GM12878 (cell line): ENCODE measurements at regions not wholly inside any gene's neighbourhood (a gene's known extent, or its start where the extent isn't known, plus 50 kb on each side); places are given as distances from the start of the nearest gene placed in this dataset.

Experiments
- ATAC-seq: fragments of 200-7000 bp; cut with Tn5 transposase; 3 replicates; pipeline ENCODE4 v1.9.1; 2020; ENCODE audit warnings: mild to moderate bottlenecking, moderate library complexity
- BruUV-seq: library from RNA; stranded (reverse); fragments of 400-500 nt; replicated peaks from 2 replicates; lab custom pipeline; 2021; lab: Mats Ljungman, UMichigan
- CTCF ChIA-PET: fragments of 300-600 bp; sonication (Branson Sonifier 250); formaldehyde crosslinking; extraction: SDS; loops from one replicate; lab custom pipeline; 2021; ENCODE audit warnings: inconsistent platforms; lab: Yijun Ruan, JAX
- POLR2A ChIA-PET: fragments of 350-600 bp; formaldehyde crosslinking; extraction: SDS; loops from one replicate; lab custom pipeline; 2021; ENCODE audit warnings: inconsistent platforms; lab: Charles Lee
- RAD21 ChIA-PET: fragments of 300-600 bp; sonication (Branson Sonifier 250); formaldehyde crosslinking; loops from one replicate; lab custom pipeline; 2023; ENCODE audit warnings: antibody characterized with exemption; ENCODE audit not compliant: unreplicated experiment; lab: Charles Lee
- SMC1A ChIA-PET: fragments of 300-600 bp; sonication (Branson Sonifier 250); formaldehyde crosslinking; loops from one replicate; lab custom pipeline; 2023; ENCODE audit not compliant: unreplicated experiment, uncharacterized antibody; lab: Charles Lee
- DNase-seq: peaks from one replicate; pipeline ENCODE4 v3.0.0-alpha.2; 2011; ENCODE audit warnings: low read depth, low spot score
- FAIRE-seq: peaks from 3 replicates; lab custom pipeline; 2011; peaks lifted over from hg19 to GRCh38; lab: Jason Lieb, UNC
- H2AFZ ChIP-seq: 2 replicates; pipeline ENCODE4 v1.6.0; 2011; ENCODE audit warnings: low read depth, low read length, control low read depth; ENCODE audit not compliant: control insufficient read depth
- H3K27ac ChIP-seq: 2 replicates; pipeline ENCODE4 v1.5.1; 2011; ENCODE audit warnings: control low read depth; ENCODE audit not compliant: control insufficient read depth, insufficient read depth
- H3K27me3 ChIP-seq, 2 experiments: replicated peaks in 1 of 2; 2 replicates each; pipeline versions ENCODE4 v1.6.0 to v1.6.1; 2011; ENCODE audit warnings: low read length in 1 of 2; ENCODE audit not compliant: control insufficient read depth in 2 of 2, insufficient read depth in 2 of 2
- H3K36me3 ChIP-seq, 2 experiments: 2 replicates each; pipeline ENCODE4 v1.5.1; 2011; ENCODE audit warnings: low read length in 1 of 2; ENCODE audit not compliant: control insufficient read depth in 2 of 2, insufficient read depth in 2 of 2
- H3K4me1 ChIP-seq: 2 replicates; pipeline ENCODE4 v1.6.1; 2011; ENCODE audit warnings: mild to moderate bottlenecking, low read length, moderate library complexity, mixed read lengths; ENCODE audit not compliant: control insufficient read depth, insufficient read depth
- H3K4me2 ChIP-seq: 2 replicates; pipeline ENCODE4 v1.6.0; 2011; ENCODE audit warnings: control low read depth; ENCODE audit not compliant: control insufficient read depth, insufficient read depth
- H3K4me3 ChIP-seq: fragments of 200-600 bp; sonication (generic); 2 replicates; pipeline ENCODE4 v1.5.1; 2016
- H3K79me2 ChIP-seq: 2 replicates; pipeline ENCODE4 v1.6.0; 2011; ENCODE audit warnings: low read length; ENCODE audit not compliant: control insufficient read depth, insufficient read depth
- H3K9ac ChIP-seq: 2 replicates; pipeline ENCODE4 v1.8.0; 2011; ENCODE audit warnings: low read length, control low read depth, mixed read lengths; ENCODE audit not compliant: control insufficient read depth, insufficient read depth
- H3K9me3 ChIP-seq: replicated peaks from 3 replicates; pipeline ENCODE4 v1.5.1; 2011; ENCODE audit warnings: mild to moderate bottlenecking, low read length; ENCODE audit not compliant: control insufficient read depth, insufficient read depth
- H4K20me1 ChIP-seq: 2 replicates; pipeline ENCODE4 v1.6.0; 2011; ENCODE audit not compliant: control insufficient read depth, insufficient read depth
- CBFB ChIP-seq: IDR thresholded peaks from 2 replicates; pipeline ENCODE4 v1.6.1; 2016; ENCODE audit warnings: antibody characterized with exemption, low read depth
- GABPA ChIP-seq: IDR thresholded peaks from 2 replicates; pipeline ENCODE4 v1.6.1; 2014; ENCODE audit warnings: antibody characterized with exemption, low read depth, mild to moderate bottlenecking, inconsistent platforms
- HCFC1 ChIP-seq: fragments of 150-350 bp; IDR thresholded peaks from 2 replicates; pipeline ENCODE4 v1.6.1; 2014; ENCODE audit warnings: low read length
- MYC ChIP-seq: IDR thresholded peaks from 2 replicates; pipeline ENCODE4 v1.6.1; 2011; ENCODE audit warnings: mild to moderate bottlenecking, low read length, moderate library complexity, inconsistent platforms; ENCODE audit not compliant: insufficient read depth, insufficient replicate concordance, insufficient read length, severe bottlenecking
- NFYA ChIP-seq: IDR thresholded peaks from 2 replicates; pipeline ENCODE4 v1.6.1; 2011; ENCODE audit warnings: low read depth, mild to moderate bottlenecking, low read length, improper control_type of control experiment, borderline replicate concordance
- NFYB ChIP-seq: IDR thresholded peaks from 2 replicates; pipeline ENCODE4 v1.6.1; 2011; ENCODE audit warnings: low read depth, mild to moderate bottlenecking, low read length, improper control_type of control experiment, moderate library complexity; ENCODE audit not compliant: insufficient read depth
- POU2F2 ChIP-seq: IDR thresholded peaks from 3 replicates; pipeline ENCODE4 v1.6.1; 2011; ENCODE audit warnings: low read depth, mild to moderate bottlenecking, low read length, borderline replicate concordance
- RAD21 ChIP-seq: IDR thresholded peaks from 2 replicates; pipeline ENCODE4 v1.6.1; 2011; ENCODE audit warnings: mild to moderate bottlenecking, low read depth, low read length, moderate library complexity; ENCODE audit not compliant: insufficient read depth
- SMAD5 ChIP-seq: IDR thresholded peaks from 2 replicates; pipeline ENCODE4 v1.6.1; 2016; ENCODE audit warnings: antibody characterized with exemption, low read depth
- TARDBP ChIP-seq: IDR thresholded peaks from 2 replicates; pipeline ENCODE4 v1.6.1; 2016; ENCODE audit warnings: borderline replicate concordance
- WRNIP1 ChIP-seq: IDR thresholded peaks from 2 replicates; pipeline ENCODE4 v1.6.1; 2011; ENCODE audit warnings: low read depth, low read length, improper control_type of control experiment, borderline replicate concordance
- WGBS: methylation state at CpG from one replicate; pipeline ENCODE4 v1.1.6; 2016; ENCODE audit warnings: low lambda C conversion rate; ENCODE audit not compliant: insufficient replicate concordance, insufficient coverage; ENCODE audit errors: missing lambda C conversion rate; 5-methylcytosine and 5-hydroxymethylcytosine counted together
- in situ Hi-C: fragments of 300-500 bp; cut with MboI; formaldehyde crosslinking; loops from 9 replicates; pipeline ENCODE4 v1.14.3; 2018; ENCODE audit warnings: mixed read lengths
- intact Hi-C: fragments of 100-400 bp; cut with micrococcal nuclease; formaldehyde crosslinking; loops from one replicate; pipeline ENCODE4 v1.14.2; 2022; ENCODE audit not compliant: unreplicated experiment
- TF ChIP-seq, protein P1 (sequence below): fragments of 450-650 bp; IDR thresholded peaks from 2 replicates; pipeline ENCODE4 v1.6.1; 2017; ENCODE audit warnings: low read depth, mild to moderate bottlenecking, moderate library complexity
- TF ChIP-seq, protein P2 (sequence below): fragments of 450-650 bp; formaldehyde crosslinking; IDR thresholded peaks from 2 replicates; pipeline ENCODE4 v1.4.0; 2020; ENCODE audit warnings: mild to moderate bottlenecking, moderate library complexity
- TF ChIP-seq, protein P3 (sequence below): fragments of 450-650 bp; formaldehyde crosslinking; IDR thresholded peaks from 2 replicates; pipeline ENCODE4 v1.5.0; 2022; ENCODE audit warnings: mild to moderate bottlenecking, missing genetic modification characterization
- TF ChIP-seq, protein P4 (sequence below): IDR thresholded peaks from 2 replicates; pipeline ENCODE4 v1.6.1; 2012; ENCODE audit warnings: low read depth, low read length, improper control_type of control experiment

DNA sequence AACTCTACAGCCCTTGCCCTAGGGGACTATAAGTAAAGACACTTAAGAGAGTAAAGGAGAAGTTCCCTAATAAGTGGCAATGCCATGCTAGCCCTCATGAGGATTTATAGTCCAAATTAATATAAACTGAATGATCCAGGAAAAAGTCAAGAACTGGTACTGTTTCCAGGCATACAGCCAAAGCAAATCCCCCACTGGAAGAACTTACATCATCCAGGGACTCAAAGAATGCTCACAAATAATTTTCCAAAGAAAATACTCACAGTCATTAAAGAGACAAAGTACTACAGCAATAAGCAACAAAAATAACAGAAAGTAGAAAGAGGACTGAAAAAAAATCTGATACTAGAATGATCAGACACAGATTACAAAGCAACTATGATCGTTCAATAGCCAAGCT is 79.7 kb upstream of the RAP1B start:
- intact Hi-C loops (no loop called here), in situ Hi-C loops (no loop called here)
- BruUV-seq: no TSS peak
- no peaks in the 10 kb centered on the region; the same call in 2 of the 3 replicates for H3K9me3 ChIP-seq
- no peaks in the 10 kb centered on the region for H3K79me2 ChIP-seq
- DNase-seq (no peak), ATAC-seq (no peak), FAIRE-seq (no peak)
- no peaks in the 10 kb centered on the region for H4K20me1 ChIP-seq
- ChIA-PET CTCF (interaction anchor here (0.7 kb wide), 1 partner anchor 21 kb away, joined by 3 read pairs; no protein-coding TSS in a partner anchor), SMC1A (interaction anchor here (0.9 kb wide), 1 partner anchor 35 kb away, joined by 3 read pairs; no protein-coding TSS in a partner anchor), RAD21 (interaction anchor here (1.1 to 2.0 kb wide), 2 partner anchors 8 to 35 kb away, joined by 3 to 4 read pairs; no protein-coding TSS in a partner anchor), POLR2A (no interaction called here)
- H3K4me1 ChIP-seq: no peaks in the 10 kb centered on the region
- H3K9ac ChIP-seq: no peak overlapping the region
- H2AFZ ChIP-seq: no peak overlapping the region
- 90% methylated on average over 1 of the region's 1 CpG for WGBS
- no peak overlapping the region for H3K4me2 ChIP-seq
- no peaks in the 10 kb centered on the region for H3K36me3 ChIP-seq
- no peak overlapping the region for H3K27ac ChIP-seq
- no peaks in the 10 kb centered on the region for H3K27me3 ChIP-seq
- H3K4me3 ChIP-seq: no peak overlapping the region
- TF ChIP-seq WRNIP1 (no peak), GABPA (no peak), NFYA (no peak), SMAD5 (no peak), HCFC1 (no peak), RAD21 (no peak), MYC (no peak), CBFB (no peak), TARDBP (no peak), NFYB (no peak), POU2F2 (no peak)
- TF ChIP-seq, protein P1, sequence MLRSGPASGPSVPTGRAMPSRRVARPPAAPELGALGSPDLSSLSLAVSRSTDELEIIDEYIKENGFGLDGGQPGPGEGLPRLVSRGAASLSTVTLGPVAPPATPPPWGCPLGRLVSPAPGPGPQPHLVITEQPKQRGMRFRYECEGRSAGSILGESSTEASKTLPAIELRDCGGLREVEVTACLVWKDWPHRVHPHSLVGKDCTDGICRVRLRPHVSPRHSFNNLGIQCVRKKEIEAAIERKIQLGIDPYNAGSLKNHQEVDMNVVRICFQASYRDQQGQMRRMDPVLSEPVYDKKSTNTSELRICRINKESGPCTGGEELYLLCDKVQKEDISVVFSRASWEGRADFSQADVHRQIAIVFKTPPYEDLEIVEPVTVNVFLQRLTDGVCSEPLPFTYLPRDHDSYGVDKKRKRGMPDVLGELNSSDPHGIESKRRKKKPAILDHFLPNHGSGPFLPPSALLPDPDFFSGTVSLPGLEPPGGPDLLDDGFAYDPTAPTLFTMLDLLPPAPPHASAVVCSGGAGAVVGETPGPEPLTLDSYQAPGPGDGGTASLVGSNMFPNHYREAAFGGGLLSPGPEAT: no peak
- TF ChIP-seq, protein P2, sequence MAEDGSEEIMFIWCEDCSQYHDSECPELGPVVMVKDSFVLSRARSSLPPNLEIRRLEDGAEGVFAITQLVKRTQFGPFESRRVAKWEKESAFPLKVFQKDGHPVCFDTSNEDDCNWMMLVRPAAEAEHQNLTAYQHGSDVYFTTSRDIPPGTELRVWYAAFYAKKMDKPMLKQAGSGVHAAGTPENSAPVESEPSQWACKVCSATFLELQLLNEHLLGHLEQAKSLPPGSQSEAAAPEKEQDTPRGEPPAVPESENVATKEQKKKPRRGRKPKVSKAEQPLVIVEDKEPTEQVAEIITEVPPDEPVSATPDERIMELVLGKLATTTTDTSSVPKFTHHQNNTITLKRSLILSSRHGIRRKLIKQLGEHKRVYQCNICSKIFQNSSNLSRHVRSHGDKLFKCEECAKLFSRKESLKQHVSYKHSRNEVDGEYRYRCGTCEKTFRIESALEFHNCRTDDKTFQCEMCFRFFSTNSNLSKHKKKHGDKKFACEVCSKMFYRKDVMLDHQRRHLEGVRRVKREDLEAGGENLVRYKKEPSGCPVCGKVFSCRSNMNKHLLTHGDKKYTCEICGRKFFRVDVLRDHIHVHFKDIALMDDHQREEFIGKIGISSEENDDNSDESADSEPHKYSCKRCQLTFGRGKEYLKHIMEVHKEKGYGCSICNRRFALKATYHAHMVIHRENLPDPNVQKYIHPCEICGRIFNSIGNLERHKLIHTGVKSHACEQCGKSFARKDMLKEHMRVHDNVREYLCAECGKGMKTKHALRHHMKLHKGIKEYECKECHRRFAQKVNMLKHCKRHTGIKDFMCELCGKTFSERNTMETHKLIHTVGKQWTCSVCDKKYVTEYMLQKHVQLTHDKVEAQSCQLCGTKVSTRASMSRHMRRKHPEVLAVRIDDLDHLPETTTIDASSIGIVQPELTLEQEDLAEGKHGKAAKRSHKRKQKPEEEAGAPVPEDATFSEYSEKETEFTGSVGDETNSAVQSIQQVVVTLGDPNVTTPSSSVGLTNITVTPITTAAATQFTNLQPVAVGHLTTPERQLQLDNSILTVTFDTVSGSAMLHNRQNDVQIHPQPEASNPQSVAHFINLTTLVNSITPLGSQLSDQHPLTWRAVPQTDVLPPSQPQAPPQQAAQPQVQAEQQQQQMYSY (CRISPR knock-in tag): no peak
- TF ChIP-seq, protein P3, sequence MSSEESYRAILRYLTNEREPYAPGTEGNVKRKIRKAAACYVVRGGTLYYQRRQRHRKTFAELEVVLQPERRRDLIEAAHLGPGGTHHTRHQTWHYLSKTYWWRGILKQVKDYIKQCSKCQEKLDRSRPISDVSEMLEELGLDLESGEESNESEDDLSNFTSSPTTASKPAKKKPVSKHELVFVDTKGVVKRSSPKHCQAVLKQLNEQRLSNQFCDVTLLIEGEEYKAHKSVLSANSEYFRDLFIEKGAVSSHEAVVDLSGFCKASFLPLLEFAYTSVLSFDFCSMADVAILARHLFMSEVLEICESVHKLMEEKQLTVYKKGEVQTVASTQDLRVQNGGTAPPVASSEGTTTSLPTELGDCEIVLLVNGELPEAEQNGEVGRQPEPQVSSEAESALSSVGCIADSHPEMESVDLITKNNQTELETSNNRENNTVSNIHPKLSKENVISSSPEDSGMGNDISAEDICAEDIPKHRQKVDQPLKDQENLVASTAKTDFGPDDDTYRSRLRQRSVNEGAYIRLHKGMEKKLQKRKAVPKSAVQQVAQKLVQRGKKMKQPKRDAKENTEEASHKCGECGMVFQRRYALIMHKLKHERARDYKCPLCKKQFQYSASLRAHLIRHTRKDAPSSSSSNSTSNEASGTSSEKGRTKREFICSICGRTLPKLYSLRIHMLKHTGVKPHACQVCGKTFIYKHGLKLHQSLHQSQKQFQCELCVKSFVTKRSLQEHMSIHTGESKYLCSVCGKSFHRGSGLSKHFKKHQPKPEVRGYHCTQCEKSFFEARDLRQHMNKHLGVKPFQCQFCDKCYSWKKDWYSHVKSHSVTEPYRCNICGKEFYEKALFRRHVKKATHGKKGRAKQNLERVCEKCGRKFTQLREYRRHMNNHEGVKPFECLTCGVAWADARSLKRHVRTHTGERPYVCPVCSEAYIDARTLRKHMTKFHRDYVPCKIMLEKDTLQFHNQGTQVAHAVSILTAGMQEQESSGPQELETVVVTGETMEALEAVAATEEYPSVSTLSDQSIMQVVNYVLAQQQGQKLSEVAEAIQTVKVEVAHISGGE (CRISPR knock-in tag): no peak
- TF ChIP-seq, protein P4, sequence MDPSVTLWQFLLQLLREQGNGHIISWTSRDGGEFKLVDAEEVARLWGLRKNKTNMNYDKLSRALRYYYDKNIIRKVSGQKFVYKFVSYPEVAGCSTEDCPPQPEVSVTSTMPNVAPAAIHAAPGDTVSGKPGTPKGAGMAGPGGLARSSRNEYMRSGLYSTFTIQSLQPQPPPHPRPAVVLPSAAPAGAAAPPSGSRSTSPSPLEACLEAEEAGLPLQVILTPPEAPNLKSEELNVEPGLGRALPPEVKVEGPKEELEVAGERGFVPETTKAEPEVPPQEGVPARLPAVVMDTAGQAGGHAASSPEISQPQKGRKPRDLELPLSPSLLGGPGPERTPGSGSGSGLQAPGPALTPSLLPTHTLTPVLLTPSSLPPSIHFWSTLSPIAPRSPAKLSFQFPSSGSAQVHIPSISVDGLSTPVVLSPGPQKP: no peak
